ENCODE measurements at regions not wholly inside any gene's neighbourhood (a gene's known extent, or its start where the extent isn't known, plus 50 kb on each side); places are given as distances from the start of the nearest gene placed in this dataset.

GRCh38 chr2:16494836-16495508, 170.7 kb downstream of the CYRIA start:
- Histone ChIP-seq H3K4me1 (ENCODE audit: insufficient read depth, low read length) (no peaks in the 10 kb centered on the region), H2AK5ac (ENCODE audit: insufficient read length, low read length) (no peak overlapping the region), H2BK5ac (ENCODE audit: insufficient read length, low read length) (no peak overlapping the region), H2BK120ac (ENCODE audit: low read depth, low read length, poor library complexity, severe bottlenecking) (no peak overlapping the region), H3K79me2 (ENCODE audit: insufficient read depth, low read length) (no peaks in the 10 kb centered on the region), H3K79me1 (ENCODE audit: insufficient read depth, low read depth, low read length, poor library complexity, severe bottlenecking) (no peaks in the 10 kb centered on the region), H3T11ph (ENCODE audit: low read length) (no peak overlapping the region), H3K27me3 (ENCODE audit: insufficient read depth, low read length) (no peaks in the 10 kb centered on the region), H3K9me3 (ENCODE audit: control insufficient read depth, low read depth, low read length) (no peaks in the 10 kb centered on the region), H3K4ac (ENCODE audit: low read depth, low read length) (no peak overlapping the region), H3K4me2 (ENCODE audit: insufficient read depth, insufficient read length, low read length) (no peak overlapping the region), H2AFZ (ENCODE audit: low read length) (no peak overlapping the region), H4K5ac (ENCODE audit: insufficient read length, low read depth, low read length) (no peak overlapping the region), H3K18ac (ENCODE audit: insufficient read length, low read depth, low read length) (no peak overlapping the region), H3K56ac (ENCODE audit: insufficient read length, low read depth, low read length) (no peak overlapping the region), H2BK15ac (ENCODE audit: low read depth, low read length) (no peak overlapping the region), H3K23ac (ENCODE audit: insufficient read length, low read depth, low read length) (no peak overlapping the region), H2BK20ac (ENCODE audit: low read depth, low read length, poor library complexity, severe bottlenecking) (no peak overlapping the region), H3K23me2 (ENCODE audit: insufficient read length, low read depth, low read length, poor library complexity, severe bottlenecking) (no peaks in the 10 kb centered on the region), H3K27ac (ENCODE audit: insufficient read length, low read depth, low read length) (no peak overlapping the region), H3K14ac (ENCODE audit: insufficient read depth, low read length) (no peak overlapping the region), H2BK12ac (ENCODE audit: insufficient read length, low read depth, low read length) (no peak overlapping the region), H3K9ac (ENCODE audit: extremely low read depth, insufficient read length, low read length) (no peak overlapping the region), H4K8ac (replicated peaks; ENCODE audit: insufficient read length, low read depth, low read length) (no peak overlapping the region), H4K20me1 (ENCODE audit: control insufficient read depth, insufficient read depth, insufficient read length) (no peaks in the 10 kb centered on the region), H4K91ac (ENCODE audit: insufficient read length, low read depth, low read length) (no peak overlapping the region)
- no peaks in the 10 kb centered on the region; a peak in 1 of 5 replicates for H3K9me3 Mint-ChIP-seq
- TF ChIP-seq CTCF (conservative IDR thresholded peaks at IDR 0.05), result no peak
- H3K4me3 Mint-ChIP-seq, result no peak overlapping the region
- DNase-seq, result no peak
- H3K27ac Mint-ChIP-seq, result no peak overlapping the region
- H3K36me3 Mint-ChIP-seq (ENCODE audit: insufficient read depth in 1 of 3, low read depth in 3 of 3), result no peaks in the 10 kb centered on the region
- no CpG with 5 or more reads among the region's 5 CpGs for WGBS (ENCODE audit: extremely low coverage, insufficient read length, low lambda C conversion rate)
- no peaks in the 10 kb centered on the region for H3K27me3 Mint-ChIP-seq (ENCODE audit: low read depth)
- no peaks in the 10 kb centered on the region; a peak in 1 of 4 replicates for H3K4me1 Mint-ChIP-seq

Measured in H9 (cell line).